ENCODE measurements at regions not wholly inside any gene's neighbourhood (a gene's known extent, or its start where the extent isn't known, plus 50 kb on each side); places are given as distances from the start of the nearest gene placed in this dataset.

DNA sequence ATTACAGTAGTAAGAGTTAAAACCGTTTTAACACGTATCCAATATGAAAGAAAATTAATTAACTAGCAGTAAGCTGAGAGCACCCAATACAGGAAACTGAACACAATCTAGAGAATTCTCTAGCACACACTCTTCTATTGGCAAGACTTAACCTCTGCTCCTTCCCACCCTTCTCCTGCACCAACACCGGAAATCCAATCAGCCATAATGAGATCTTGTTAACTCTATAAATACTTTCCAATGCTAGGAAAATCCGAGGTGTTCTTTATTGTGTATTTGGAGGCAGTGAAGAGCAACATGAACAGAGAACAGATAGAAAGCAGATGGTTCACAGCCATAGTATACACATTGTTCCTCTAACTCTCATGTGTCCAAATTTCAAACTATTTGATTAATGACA, 591.7 kb downstream of the CETN3 start:
- no peak for TF ChIP-seq ZFP30 (CRISPR knock-in tag; IDR thresholded peaks at IDR 0.05)
- TF ChIP-seq GLIS3 (CRISPR knock-in tag; IDR thresholded peaks at IDR 0.05) = no peak
- TF ChIP-seq, protein P1, sequence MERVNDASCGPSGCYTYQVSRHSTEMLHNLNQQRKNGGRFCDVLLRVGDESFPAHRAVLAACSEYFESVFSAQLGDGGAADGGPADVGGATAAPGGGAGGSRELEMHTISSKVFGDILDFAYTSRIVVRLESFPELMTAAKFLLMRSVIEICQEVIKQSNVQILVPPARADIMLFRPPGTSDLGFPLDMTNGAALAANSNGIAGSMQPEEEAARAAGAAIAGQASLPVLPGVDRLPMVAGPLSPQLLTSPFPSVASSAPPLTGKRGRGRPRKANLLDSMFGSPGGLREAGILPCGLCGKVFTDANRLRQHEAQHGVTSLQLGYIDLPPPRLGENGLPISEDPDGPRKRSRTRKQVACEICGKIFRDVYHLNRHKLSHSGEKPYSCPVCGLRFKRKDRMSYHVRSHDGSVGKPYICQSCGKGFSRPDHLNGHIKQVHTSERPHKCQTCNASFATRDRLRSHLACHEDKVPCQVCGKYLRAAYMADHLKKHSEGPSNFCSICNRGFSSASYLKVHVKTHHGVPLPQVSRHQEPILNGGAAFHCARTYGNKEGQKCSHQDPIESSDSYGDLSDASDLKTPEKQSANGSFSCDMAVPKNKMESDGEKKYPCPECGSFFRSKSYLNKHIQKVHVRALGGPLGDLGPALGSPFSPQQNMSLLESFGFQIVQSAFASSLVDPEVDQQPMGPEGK (CRISPR knock-in tag; IDR thresholded peaks at IDR 0.05; ENCODE audit: borderline replicate concordance) = no peak
- no peak for TF ChIP-seq ARNTL (CRISPR knock-in tag; IDR thresholded peaks at IDR 0.05; ENCODE audit: borderline replicate concordance, low read depth)
- no peak for TF ChIP-seq OSR1 (CRISPR knock-in tag; IDR thresholded peaks at IDR 0.05)
- TF ChIP-seq, protein P2, sequence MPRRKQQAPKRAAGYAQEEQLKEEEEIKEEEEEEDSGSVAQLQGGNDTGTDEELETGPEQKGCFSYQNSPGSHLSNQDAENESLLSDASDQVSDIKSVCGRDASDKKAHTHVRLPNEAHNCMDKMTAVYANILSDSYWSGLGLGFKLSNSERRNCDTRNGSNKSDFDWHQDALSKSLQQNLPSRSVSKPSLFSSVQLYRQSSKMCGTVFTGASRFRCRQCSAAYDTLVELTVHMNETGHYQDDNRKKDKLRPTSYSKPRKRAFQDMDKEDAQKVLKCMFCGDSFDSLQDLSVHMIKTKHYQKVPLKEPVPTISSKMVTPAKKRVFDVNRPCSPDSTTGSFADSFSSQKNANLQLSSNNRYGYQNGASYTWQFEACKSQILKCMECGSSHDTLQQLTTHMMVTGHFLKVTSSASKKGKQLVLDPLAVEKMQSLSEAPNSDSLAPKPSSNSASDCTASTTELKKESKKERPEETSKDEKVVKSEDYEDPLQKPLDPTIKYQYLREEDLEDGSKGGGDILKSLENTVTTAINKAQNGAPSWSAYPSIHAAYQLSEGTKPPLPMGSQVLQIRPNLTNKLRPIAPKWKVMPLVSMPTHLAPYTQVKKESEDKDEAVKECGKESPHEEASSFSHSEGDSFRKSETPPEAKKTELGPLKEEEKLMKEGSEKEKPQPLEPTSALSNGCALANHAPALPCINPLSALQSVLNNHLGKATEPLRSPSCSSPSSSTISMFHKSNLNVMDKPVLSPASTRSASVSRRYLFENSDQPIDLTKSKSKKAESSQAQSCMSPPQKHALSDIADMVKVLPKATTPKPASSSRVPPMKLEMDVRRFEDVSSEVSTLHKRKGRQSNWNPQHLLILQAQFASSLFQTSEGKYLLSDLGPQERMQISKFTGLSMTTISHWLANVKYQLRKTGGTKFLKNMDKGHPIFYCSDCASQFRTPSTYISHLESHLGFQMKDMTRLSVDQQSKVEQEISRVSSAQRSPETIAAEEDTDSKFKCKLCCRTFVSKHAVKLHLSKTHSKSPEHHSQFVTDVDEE (CRISPR knock-in tag; IDR thresholded peaks at IDR 0.05) = no peak
- no peak for TF ChIP-seq TCF4 (CRISPR knock-in tag; IDR thresholded peaks at IDR 0.05; ENCODE audit: borderline replicate concordance)
- TF ChIP-seq ZFP3 (CRISPR knock-in tag; IDR thresholded peaks at IDR 0.05) = no peak
- no peak for TF ChIP-seq CREB5 (CRISPR knock-in tag; IDR thresholded peaks at IDR 0.05; ENCODE audit: low read depth)
- no peak for TF ChIP-seq BACH2 (CRISPR knock-in tag; IDR thresholded peaks at IDR 0.05; ENCODE audit: borderline replicate concordance)
- no peak for TF ChIP-seq SNAI2 (CRISPR knock-in tag; IDR thresholded peaks at IDR 0.05)
- no peak for TF ChIP-seq PPARA (CRISPR knock-in tag; IDR thresholded peaks at IDR 0.05; ENCODE audit: borderline replicate concordance)
